VCaP (cell line): ENCODE measurements at regions not wholly inside any gene's neighbourhood (a gene's known extent, or its start where the extent isn't known, plus 50 kb on each side); places are given as distances from the start of the nearest gene placed in this dataset.

ENCODE experiments used
- H3K27ac ChIP-seq: fragments of 450-650 bp; 2 replicates; pipeline ENCODE4 v1.5.1; 2017
- CTCF ChIP-seq: fragments of 450-650 bp; conservative IDR thresholded peaks from 2 replicates; pipeline ENCODE4 v1.5.1; 2017; ENCODE audit warnings: mild to moderate bottlenecking, moderate library complexity

GRCh38 chr11:37230865-37231264 lies 632.8 kb upstream of the RAG2 start:
- TF ChIP-seq CTCF, result peak; percentile 14; the same call in 1 of the 2 replicates
- peak overlapping the region; percentile 68 for H3K27ac ChIP-seq

GRCh38 chr11:37223962-37224361 lies 625.9 kb upstream of the RAG2 start:
- no peak overlapping the region for H3K27ac ChIP-seq
- no peak for TF ChIP-seq CTCF

GRCh38 chr11:37203006-37203405 lies 605.0 kb upstream of the RAG2 start:
- no peak for TF ChIP-seq CTCF
- H3K27ac ChIP-seq, result no peak overlapping the region

GRCh38 chr11:37199082-37199481 lies 601.0 kb upstream of the RAG2 start:
- no peak overlapping the region for H3K27ac ChIP-seq
- TF ChIP-seq CTCF, result no peak

- no peak for TF ChIP-seq CTCF
These were observed 586.3 kb upstream of the RAG2 start for GRCh38 chr11:37184326-37184725.

GRCh38 chr11:37182031-37182430 lies 584.0 kb upstream of the RAG2 start:
- no peak overlapping the region for H3K27ac ChIP-seq
- TF ChIP-seq CTCF, result no peak

More at GRCh38 chr11:37184326-37184725, 586.3 kb upstream of the RAG2 start:
- H3K27ac ChIP-seq, result no peak overlapping the region

GRCh38 chr11:37177721-37178120 lies 579.7 kb upstream of the RAG2 start:
- no peak for TF ChIP-seq CTCF
- no peak overlapping the region for H3K27ac ChIP-seq

- H3K27ac ChIP-seq, result no peak overlapping the region
- no peak for TF ChIP-seq CTCF
These were observed 573.4 kb upstream of the RAG2 start for GRCh38 chr11:37171451-37171850.
